ENCODE measurements at regions not wholly inside any gene's neighbourhood (a gene's known extent, or its start where the extent isn't known, plus 50 kb on each side); places are given as distances from the start of the nearest gene placed in this dataset.

DNA sequence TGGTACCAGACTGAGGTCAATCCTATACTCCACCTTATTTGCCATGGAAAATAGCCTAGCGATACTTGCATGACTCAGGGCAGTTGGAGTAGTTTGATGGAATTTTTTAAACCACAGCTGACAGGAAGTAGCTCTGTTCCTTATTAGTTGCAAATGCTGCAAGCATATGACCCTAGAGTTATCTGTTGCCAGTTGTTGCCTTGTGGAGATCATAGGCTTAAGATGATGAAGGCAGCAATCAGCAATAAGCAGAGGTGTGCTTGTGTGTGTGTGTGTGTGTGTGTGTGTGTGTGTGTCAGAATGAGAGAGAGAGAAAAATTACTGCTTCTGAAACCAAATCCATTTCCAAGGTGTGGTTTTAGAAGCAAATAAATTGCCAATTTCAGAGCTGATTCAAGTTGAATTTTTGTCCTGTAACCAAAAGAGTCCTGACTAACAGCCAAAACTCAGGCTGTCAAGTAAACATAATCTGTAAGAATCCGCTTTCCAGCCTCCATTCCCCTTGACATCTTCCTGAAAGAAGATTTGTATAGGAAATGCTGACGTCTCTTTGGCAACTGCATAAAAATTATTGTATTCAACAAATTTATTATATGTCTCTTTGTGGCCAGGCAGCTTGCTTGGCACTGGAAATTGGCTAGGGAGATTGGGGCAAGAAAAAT lies 141.2 kb downstream of the SERPINI1 start:
- H3K9me3 ChIP-seq (ENCODE audit: control insufficient read depth, insufficient read depth, low read length) = no peaks in the 10 kb centered on the region
- WGBS (ENCODE audit: insufficient coverage, insufficient read length) = no CpG with 5 or more reads among the region's 3 CpGs
- H3K4me3 ChIP-seq (ENCODE audit: low read length) = no peak overlapping the region
- H3K27me3 ChIP-seq (ENCODE audit: control insufficient read depth, insufficient read depth, low read length) = no peaks in the 10 kb centered on the region
- no peaks in the 10 kb centered on the region for H3K36me3 ChIP-seq (ENCODE audit: control insufficient read depth, insufficient read depth, low read length)
- H3K4me1 ChIP-seq (ENCODE audit: control insufficient read depth, insufficient read depth, low read length) = no peaks in the 10 kb centered on the region
- no peak for DNase-seq (ENCODE audit: low read depth, low spot score)
- H3K27ac ChIP-seq (ENCODE audit: low read length) = no peak overlapping the region
